Activated CD4-positive, alpha-beta memory T cell treated with anti-CD3 and anti-CD28 coated beads for 36 hours (primary cell): ENCODE measurements at regions not wholly inside any gene's neighbourhood (a gene's known extent, or its start where the extent isn't known, plus 50 kb on each side); places are given as distances from the start of the nearest gene placed in this dataset.

Experiments used
- CTCF ChIA-PET: fragments of 350-600 bp; sonication (Branson Sonifier 250); formaldehyde crosslinking; loops from one replicate; lab custom pipeline; 2021; ENCODE audit warnings: antibody characterized with exemption, inconsistent platforms; lab: Charles Lee
- POLR2A ChIA-PET: fragments of 350-600 bp; sonication (Branson Sonifier 250); formaldehyde crosslinking; loops from one replicate; lab custom pipeline; 2021; ENCODE audit warnings: antibody characterized with exemption; lab: Charles Lee
- DNase-seq: peaks from one replicate; pipeline ENCODE4 v3.0.0-alpha.2; 2020
- H3K27ac Mint-ChIP-seq: one replicate; pipeline ENCODE4 v1.8.0; 2021; ENCODE audit warnings: mixed read lengths
- H3K27me3 Mint-ChIP-seq: one replicate; pipeline ENCODE4 v1.8.0; 2021; ENCODE audit warnings: mixed read lengths
- H3K36me3 Mint-ChIP-seq: one replicate; pipeline ENCODE4 v1.8.0; 2021; ENCODE audit warnings: mixed read lengths
- H3K4me1 Mint-ChIP-seq: one replicate; pipeline ENCODE4 v1.8.0; 2021; ENCODE audit warnings: low read depth, mixed read lengths
- H3K4me3 Mint-ChIP-seq: one replicate; pipeline ENCODE4 v1.8.0; 2021; ENCODE audit warnings: mild to moderate bottlenecking, mixed read lengths
- H3K9me3 Mint-ChIP-seq: one replicate; pipeline ENCODE4 v1.8.0; 2021; ENCODE audit warnings: mixed read lengths
- intact Hi-C: fragments of 100-400 bp; cut with micrococcal nuclease; formaldehyde crosslinking; loops from one replicate; pipeline ENCODE4 v1.15.1; 2023

DNA sequence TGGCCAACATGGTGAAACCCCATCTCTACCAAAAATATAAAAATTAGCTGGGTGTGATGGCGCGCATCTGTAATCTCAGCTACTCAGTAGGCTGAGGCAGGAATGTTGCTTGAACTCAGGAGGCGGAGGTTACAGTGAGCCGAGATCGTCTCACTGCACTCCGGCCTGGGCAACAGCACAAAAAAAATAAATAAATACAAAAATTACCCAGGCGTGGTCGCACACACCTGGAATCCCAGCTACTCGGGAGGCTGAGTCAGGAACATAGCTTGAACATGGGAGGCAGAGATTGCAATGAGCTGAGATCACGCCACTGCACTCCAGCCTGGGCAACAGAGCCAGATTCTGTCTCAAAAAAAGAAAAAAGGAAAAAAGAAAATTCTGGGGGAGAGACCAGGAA is 80.1 kb downstream of the PHETA1 start:
- H3K36me3 Mint-ChIP-seq = no peaks in the 10 kb centered on the region
- no peaks in the 10 kb centered on the region for H3K4me1 Mint-ChIP-seq
- H3K9me3 Mint-ChIP-seq = no peaks in the 10 kb centered on the region
- ChIA-PET POLR2A (no interaction called here), CTCF (no interaction called here)
- H3K27me3 Mint-ChIP-seq = no peaks in the 10 kb centered on the region
- no peak overlapping the region for H3K27ac Mint-ChIP-seq
- H3K4me3 Mint-ChIP-seq = no peak overlapping the region
- no peak for DNase-seq
- intact Hi-C loops = no loop called here

DNA sequence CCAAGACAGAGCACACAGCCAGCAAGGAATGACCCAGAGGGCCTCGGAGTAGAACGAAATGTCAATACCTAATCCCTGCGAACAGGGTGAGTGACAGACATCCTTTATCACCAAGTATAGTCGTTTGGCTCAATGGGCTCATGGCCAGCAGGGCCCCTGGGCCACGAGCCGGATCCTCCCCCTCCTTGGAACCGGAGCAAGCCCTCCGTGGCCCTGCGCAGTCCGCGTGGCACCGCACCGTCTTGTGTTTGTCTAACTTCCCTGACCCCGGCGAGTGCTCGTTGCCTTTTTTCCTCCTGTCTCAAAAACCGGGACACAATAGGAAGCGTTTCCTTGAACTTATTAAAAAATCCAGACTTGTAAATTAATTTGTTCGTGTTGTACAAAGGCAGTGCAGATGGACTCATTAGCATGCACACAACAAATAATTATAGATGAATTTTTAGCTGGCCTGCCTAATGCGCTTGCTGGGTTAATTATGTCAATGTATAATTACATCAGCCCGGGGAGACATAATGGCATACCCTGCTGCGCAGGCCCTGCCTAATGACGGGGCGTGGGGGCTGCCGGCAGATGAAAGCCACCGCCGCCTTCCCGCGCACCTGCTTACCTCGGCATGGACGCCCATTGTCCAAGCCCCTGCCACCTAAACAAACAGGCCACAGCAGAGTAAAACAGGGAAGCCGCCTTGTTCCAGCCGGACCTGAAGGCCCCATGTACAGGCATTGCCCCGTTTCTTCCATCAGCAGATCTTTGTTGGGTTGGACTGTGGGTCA is 81.6 kb downstream of the PHETA1 start:
- Mint-ChIP-seq H3K4me3 (no peak overlapping the region), H3K9me3 (no peaks in the 10 kb centered on the region), H3K4me1 (no peaks in the 10 kb centered on the region), H3K27ac (no peak overlapping the region), H3K36me3 (no peaks in the 10 kb centered on the region), H3K27me3 (no peaks in the 10 kb centered on the region)
- intact Hi-C loops = no loop called here
- POLR2A ChIA-PET = no interaction called here
- CTCF ChIA-PET = interaction anchor here (1.1 kb wide), 1 partner anchor 12 kb away, joined by 3 read pairs; no protein-coding TSS in a partner anchor
- no peak for DNase-seq

- ChIA-PET CTCF (no interaction called here), POLR2A (no interaction called here)
- Mint-ChIP-seq H3K27me3 (peaks cover 10% of the 10 kb centered on the region), H3K9me3 (peaks cover 10% of the 10 kb centered on the region), H3K27ac (no peak overlapping the region), H3K36me3 (no peaks in the 10 kb centered on the region), H3K4me3 (no peak overlapping the region), H3K4me1 (no peaks in the 10 kb centered on the region)
- intact Hi-C loops = no loop called here
- DNase-seq = no peak
Measured at GRCh38 chr12:111285200-111285599, 83.7 kb downstream of the PHETA1 start.

GRCh38 chr12:111284709-111285108 is 84.2 kb downstream of the PHETA1 start:
- ChIA-PET POLR2A (no interaction called here), CTCF (interaction anchor here (1.7 kb wide), 1 partner anchor 14 kb away, joined by 5 read pairs; no protein-coding TSS in a partner anchor)
- no peak for DNase-seq
- Mint-ChIP-seq H3K27ac (no peak overlapping the region), H3K9me3 (peaks cover 10% of the 10 kb centered on the region), H3K4me1 (no peaks in the 10 kb centered on the region), H3K36me3 (no peaks in the 10 kb centered on the region), H3K27me3 (peaks cover 10% of the 10 kb centered on the region), H3K4me3 (no peak overlapping the region)
- intact Hi-C loops = no loop called here

DNA sequence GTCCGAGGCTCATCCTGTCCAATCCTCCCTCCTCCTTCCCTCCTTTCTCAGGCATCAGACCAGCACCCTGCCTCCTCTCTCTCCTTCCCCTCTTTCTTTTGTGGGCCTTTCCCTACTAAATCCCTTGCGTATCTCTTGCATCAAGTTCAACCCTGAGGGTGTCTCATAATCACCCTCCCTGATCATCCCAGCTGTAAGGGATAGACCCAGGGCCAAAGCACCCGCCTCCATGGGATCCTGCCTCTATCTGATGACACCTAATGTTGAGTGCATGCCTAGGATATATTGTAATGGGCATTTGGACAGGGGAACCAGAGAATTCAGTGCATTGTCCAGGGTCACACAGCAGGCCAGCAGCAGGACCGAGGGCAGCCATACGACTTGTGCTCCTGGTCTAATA is 84.9 kb downstream of the PHETA1 start:
- Mint-ChIP-seq H3K27ac (no peak overlapping the region), H3K27me3 (peaks cover 10% of the 10 kb centered on the region), H3K4me3 (no peak overlapping the region), H3K36me3 (no peaks in the 10 kb centered on the region), H3K4me1 (no peaks in the 10 kb centered on the region), H3K9me3 (peaks cover 10% of the 10 kb centered on the region)
- POLR2A ChIA-PET = no interaction called here
- intact Hi-C loops = no loop called here
- CTCF ChIA-PET = interaction anchor here (1.7 kb wide), 1 partner anchor 15 kb away, joined by 5 read pairs; no protein-coding TSS in a partner anchor
- DNase-seq = no peak

- no peak for DNase-seq
- intact Hi-C loops = no loop called here
- Mint-ChIP-seq H3K4me1 (no peaks in the 10 kb centered on the region), H3K27me3 (peaks cover 10% of the 10 kb centered on the region), H3K4me3 (no peak overlapping the region), H3K36me3 (no peaks in the 10 kb centered on the region), H3K9me3 (peaks cover 10% of the 10 kb centered on the region), H3K27ac (no peak overlapping the region)
- CTCF ChIA-PET = interaction anchor here (1.7 kb wide), 1 partner anchor 15 kb away, joined by 5 read pairs; no protein-coding TSS in a partner anchor
- POLR2A ChIA-PET = no interaction called here
Measured at GRCh38 chr12:111283521-111283920, 85.4 kb downstream of the PHETA1 start.

DNA sequence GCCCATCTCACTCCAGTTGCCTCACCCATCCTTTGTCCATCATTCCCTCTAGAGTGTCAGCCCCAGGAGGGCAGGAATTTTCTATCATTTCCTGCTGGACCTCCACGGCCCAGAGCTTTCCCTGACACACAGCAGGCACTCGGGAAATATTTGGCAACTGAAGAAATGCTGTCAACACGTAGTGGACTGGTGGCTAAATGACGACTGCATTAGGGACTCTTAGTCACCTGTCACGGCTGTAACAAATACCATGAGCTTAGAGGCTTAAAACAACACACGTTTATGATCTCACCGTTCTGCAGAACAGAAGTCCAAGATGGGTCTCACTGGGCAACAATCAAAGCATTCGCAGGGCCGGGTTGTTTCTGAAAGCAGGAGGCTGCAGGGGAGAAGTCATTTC is 91.3 kb downstream of the PHETA1 start:
- DNase-seq = no peak
- intact Hi-C loops = loop anchor here (10.0 kb wide), 1 partner anchor 253 kb away; no protein-coding TSS in a partner anchor
- CTCF ChIA-PET = no interaction called here
- H3K27me3 Mint-ChIP-seq = peaks cover 17% of the 10 kb centered on the region
- H3K36me3 Mint-ChIP-seq = no peaks in the 10 kb centered on the region
- no peak overlapping the region for H3K27ac Mint-ChIP-seq
- H3K4me3 Mint-ChIP-seq = no peak overlapping the region
- POLR2A ChIA-PET = no interaction called here
- H3K4me1 Mint-ChIP-seq = no peaks in the 10 kb centered on the region
- H3K9me3 Mint-ChIP-seq = peaks cover 10% of the 10 kb centered on the region

DNA sequence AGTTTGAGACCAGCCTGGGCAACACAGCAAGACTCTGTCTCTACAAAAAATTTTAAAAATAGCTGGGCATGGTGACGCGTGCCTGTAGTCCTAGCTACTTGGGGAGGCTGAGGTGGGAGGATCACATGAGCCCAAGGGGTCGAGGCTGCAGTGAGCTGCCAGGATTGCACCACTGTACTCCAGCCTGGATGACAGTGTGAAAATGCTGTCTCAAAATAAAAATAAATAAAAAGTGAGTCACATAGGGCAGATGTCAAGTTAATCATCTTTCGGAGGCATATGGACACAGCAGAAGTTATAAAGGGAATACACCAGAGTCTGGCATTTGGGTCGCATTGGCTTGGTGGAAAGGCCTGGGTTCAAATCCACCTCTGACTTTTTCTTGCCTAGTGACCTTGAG is 92.7 kb downstream of the PHETA1 start:
- Mint-ChIP-seq H3K9me3 (peaks cover 7% of the 10 kb centered on the region), H3K4me3 (no peak overlapping the region), H3K27ac (no peak overlapping the region), H3K36me3 (no peaks in the 10 kb centered on the region), H3K27me3 (peaks cover 12% of the 10 kb centered on the region), H3K4me1 (no peaks in the 10 kb centered on the region)
- no peak for DNase-seq
- POLR2A ChIA-PET = no interaction called here
- intact Hi-C loops = loop anchor here (10.0 kb wide), 1 partner anchor 251 kb away; no protein-coding TSS in a partner anchor
- CTCF ChIA-PET = interaction anchor here (0.6 to 1.4 kb wide), 2 partner anchors 10 to 255 kb away, joined by 3 to 4 read pairs; no protein-coding TSS in a partner anchor

DNA sequence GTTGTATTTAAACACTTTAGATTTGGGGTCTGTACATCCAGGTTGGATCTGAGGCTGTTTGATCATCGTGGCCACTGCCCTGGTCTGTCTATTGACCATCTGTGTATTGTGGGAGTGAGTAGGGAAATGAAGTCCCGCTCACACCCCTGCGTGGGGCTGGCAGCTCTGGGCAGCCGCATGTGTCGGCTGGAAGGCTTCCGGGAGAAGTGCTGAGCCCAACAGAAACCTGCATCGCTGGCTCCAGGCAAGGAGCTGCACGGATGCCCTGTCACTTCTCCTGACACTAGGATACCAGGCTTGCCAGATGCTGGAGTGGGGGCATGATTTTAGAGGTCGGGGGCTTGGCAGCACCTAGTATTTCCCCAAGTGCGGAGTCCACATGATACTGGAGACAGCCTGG is 93.6 kb downstream of the PHETA1 start:
- CTCF ChIA-PET = interaction anchor here (1.4 kb wide), 1 partner anchor 9 kb away, joined by 4 read pairs; no protein-coding TSS in a partner anchor
- no peak for DNase-seq
- no peaks in the 10 kb centered on the region for H3K4me1 Mint-ChIP-seq
- H3K36me3 Mint-ChIP-seq = no peaks in the 10 kb centered on the region
- POLR2A ChIA-PET = no interaction called here
- intact Hi-C loops = loop anchor here (10.0 kb wide), 1 partner anchor 251 kb away; no protein-coding TSS in a partner anchor
- H3K4me3 Mint-ChIP-seq = no peak overlapping the region
- no peak overlapping the region for H3K27ac Mint-ChIP-seq
- no peaks in the 10 kb centered on the region for H3K9me3 Mint-ChIP-seq
- H3K27me3 Mint-ChIP-seq = peaks cover 7% of the 10 kb centered on the region

DNA sequence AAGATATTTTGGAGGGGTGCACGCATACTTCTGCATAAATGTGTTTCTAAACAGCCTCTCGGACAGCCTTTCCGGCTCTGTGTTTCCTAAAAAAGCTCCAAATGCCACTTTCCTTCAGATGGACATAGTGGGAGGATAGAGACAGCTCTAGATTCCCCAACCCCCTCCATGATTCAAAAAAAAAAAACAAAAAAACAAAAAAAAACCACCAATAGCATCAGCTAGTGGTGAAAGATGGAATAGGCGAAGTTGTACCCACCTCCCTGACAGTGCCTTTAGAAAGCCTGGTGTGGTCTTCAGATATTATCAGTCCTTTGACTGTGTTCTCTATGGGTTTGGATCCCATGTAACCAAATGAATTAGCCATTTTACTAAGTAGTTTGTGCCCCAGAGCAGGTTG is 94.1 kb downstream of the PHETA1 start:
- intact Hi-C loops = loop anchor here (10.0 kb wide), 1 partner anchor 250 kb away; no protein-coding TSS in a partner anchor
- no peaks in the 10 kb centered on the region for H3K9me3 Mint-ChIP-seq
- no peak for DNase-seq
- no peaks in the 10 kb centered on the region for H3K36me3 Mint-ChIP-seq
- no peaks in the 10 kb centered on the region for H3K4me1 Mint-ChIP-seq
- H3K4me3 Mint-ChIP-seq = no peak overlapping the region
- H3K27me3 Mint-ChIP-seq = peaks cover 7% of the 10 kb centered on the region
- POLR2A ChIA-PET = no interaction called here
- no peak overlapping the region for H3K27ac Mint-ChIP-seq
- CTCF ChIA-PET = interaction anchor here (0.9 kb wide), 1 partner anchor 27 kb away, joined by 3 read pairs; no protein-coding TSS in a partner anchor

DNA sequence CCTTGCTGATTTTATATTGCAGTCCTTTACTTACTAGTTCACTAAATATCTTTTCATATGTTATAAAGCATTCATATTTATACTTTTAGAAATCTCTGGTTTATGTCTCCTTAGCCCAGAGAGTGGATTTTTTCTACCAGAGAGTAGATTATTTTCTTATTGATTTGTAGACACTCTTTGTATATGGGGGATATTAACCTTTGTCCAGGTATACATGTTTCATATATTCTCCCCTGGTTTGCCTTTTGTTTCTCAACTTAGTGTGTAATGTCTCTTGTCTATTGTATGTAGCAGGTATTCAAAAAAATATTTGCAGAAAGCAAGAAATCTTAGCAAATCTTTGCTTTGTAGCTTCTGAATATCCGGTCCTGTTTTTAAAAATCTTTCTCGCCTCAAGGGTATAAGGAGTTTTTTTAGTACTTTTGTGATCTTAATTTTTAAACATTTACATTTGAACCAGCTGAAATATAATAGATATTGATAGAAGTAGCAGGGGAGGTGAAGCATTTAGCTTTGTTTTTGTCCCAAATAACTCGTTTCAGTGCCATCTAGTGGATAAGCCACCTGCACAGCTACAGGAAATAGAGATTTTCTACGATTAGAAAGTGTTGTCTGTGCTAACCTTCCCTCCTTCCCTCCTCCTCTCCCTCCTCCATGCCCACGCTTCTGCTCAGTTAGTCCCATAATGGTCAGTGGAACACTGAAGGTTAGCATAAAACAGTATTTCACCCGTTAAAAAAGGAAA is 97.0 kb downstream of the PHETA1 start:
- no peaks in the 10 kb centered on the region for H3K36me3 Mint-ChIP-seq
- DNase-seq = no peak
- intact Hi-C loops = loop anchor here (10.0 kb wide), 1 partner anchor 247 kb away; no protein-coding TSS in a partner anchor
- CTCF ChIA-PET = interaction anchor here (1.0 to 2.1 kb wide), 6 partner anchors 10 to 335 kb away, joined by 3 to 9 read pairs (median 4); no protein-coding TSS in a partner anchor
- H3K4me1 Mint-ChIP-seq = no peaks in the 10 kb centered on the region
- no peaks in the 10 kb centered on the region for H3K9me3 Mint-ChIP-seq
- no peaks in the 10 kb centered on the region for H3K27me3 Mint-ChIP-seq
- H3K27ac Mint-ChIP-seq = no peak overlapping the region
- POLR2A ChIA-PET = no interaction called here
- no peak overlapping the region for H3K4me3 Mint-ChIP-seq

DNA sequence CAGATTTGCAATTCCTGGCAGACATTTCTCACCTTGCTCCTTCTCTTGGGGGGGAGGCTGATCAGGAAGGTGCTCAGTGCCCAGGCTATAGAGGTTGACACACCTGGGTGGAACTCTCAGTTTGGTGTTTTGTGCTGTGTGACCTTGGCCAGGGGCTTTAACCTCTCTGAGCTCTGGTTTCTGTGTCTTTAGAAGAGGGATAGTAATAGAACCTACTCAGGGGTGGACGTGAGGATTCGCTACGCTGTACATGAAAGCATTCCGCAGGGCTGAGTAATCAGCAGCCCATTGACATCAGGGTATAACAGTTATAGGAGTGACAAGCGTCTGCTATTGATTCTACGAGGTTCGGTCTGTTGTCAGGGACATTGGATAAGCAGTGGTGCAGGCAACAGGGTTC is 98.1 kb downstream of the PHETA1 start:
- ChIA-PET CTCF (no interaction called here), POLR2A (no interaction called here)
- Mint-ChIP-seq H3K27me3 (no peaks in the 10 kb centered on the region), H3K4me3 (no peak overlapping the region), H3K36me3 (no peaks in the 10 kb centered on the region), H3K4me1 (no peaks in the 10 kb centered on the region), H3K27ac (no peak overlapping the region), H3K9me3 (no peaks in the 10 kb centered on the region)
- no peak for DNase-seq
- intact Hi-C loops = loop anchor here (10.0 kb wide), 1 partner anchor 246 kb away; no protein-coding TSS in a partner anchor
